BE2C (cell line): ENCODE measurements at regions not wholly inside any gene's neighbourhood (a gene's known extent, or its start where the extent isn't known, plus 50 kb on each side); places are given as distances from the start of the nearest gene placed in this dataset.

Source experiments
- DNase-seq: peaks from one replicate; pipeline ENCODE4 v3.0.0-alpha.2; 2020
- H3K27me3 ChIP-seq: fragments of 250-450 bp; sonication (Bioruptor Pico); 2 replicates; pipeline ENCODE4 v1.5.1; 2020; ENCODE audit warnings: mild to moderate bottlenecking
- H3K36me3 ChIP-seq: fragments of 250-450 bp; sonication (Bioruptor Pico); 2 replicates; pipeline ENCODE4 v1.5.1; 2020; ENCODE audit warnings: mild to moderate bottlenecking
- H3K4me1 ChIP-seq: fragments of 250-450 bp; sonication (Bioruptor Pico); 2 replicates; pipeline ENCODE4 v1.5.1; 2020
- H3K4me3 ChIP-seq: 2 replicates; pipeline ENCODE4 v1.5.1; 2011; ENCODE audit warnings: low read depth, low read length
- H3K9me3 ChIP-seq: fragments of 250-450 bp; sonication (Bioruptor Pico); 2 replicates; pipeline ENCODE4 v1.5.1; 2020
- CTCF ChIP-seq: IDR thresholded peaks from 2 replicates; pipeline ENCODE4 v1.5.1; 2012; ENCODE audit warnings: mild to moderate bottlenecking, low read depth, low read length

- Histone ChIP-seq H3K4me1 (no peaks in the 10 kb centered on the region), H3K9me3 (no peaks in the 10 kb centered on the region), H3K36me3 (no peaks in the 10 kb centered on the region), H3K27me3 (no peaks in the 10 kb centered on the region), H3K4me3 (no peak overlapping the region)
- DNase-seq: no peak
- TF ChIP-seq CTCF: no peak
These were observed 64.5 kb upstream of the NAV3 start for GRCh38 chr12:77766224-77766623.

GRCh38 chr12:77761286-77761685 lies 69.4 kb upstream of the NAV3 start:
- DNase-seq: no peak
- no peak for TF ChIP-seq CTCF
- H3K9me3 ChIP-seq: no peaks in the 10 kb centered on the region
- H3K4me3 ChIP-seq: no peak overlapping the region
- no peaks in the 10 kb centered on the region for H3K27me3 ChIP-seq
- H3K4me1 ChIP-seq: no peaks in the 10 kb centered on the region
- no peaks in the 10 kb centered on the region for H3K36me3 ChIP-seq

- Histone ChIP-seq H3K4me3 (no peak overlapping the region), H3K27me3 (no peaks in the 10 kb centered on the region), H3K4me1 (no peaks in the 10 kb centered on the region), H3K36me3 (no peaks in the 10 kb centered on the region), H3K9me3 (no peaks in the 10 kb centered on the region)
- no peak for TF ChIP-seq CTCF
- DNase-seq: no peak
These were observed 70.2 kb upstream of the NAV3 start for GRCh38 chr12:77760271-77761025.

- Histone ChIP-seq H3K9me3 (no peaks in the 10 kb centered on the region), H3K4me3 (no peak overlapping the region), H3K36me3 (no peaks in the 10 kb centered on the region), H3K27me3 (no peaks in the 10 kb centered on the region), H3K4me1 (no peaks in the 10 kb centered on the region)
- no peak for DNase-seq
- no peak for TF ChIP-seq CTCF
These were observed 76.6 kb upstream of the NAV3 start for GRCh38 chr12:77754086-77754485.

- H3K27me3 ChIP-seq: no peaks in the 10 kb centered on the region
- no peak for TF ChIP-seq CTCF
- DNase-seq: no peak
- no peaks in the 10 kb centered on the region for H3K36me3 ChIP-seq
- H3K4me1 ChIP-seq: no peaks in the 10 kb centered on the region
- no peaks in the 10 kb centered on the region for H3K9me3 ChIP-seq
- no peak overlapping the region for H3K4me3 ChIP-seq
These were observed 78.8 kb upstream of the NAV3 start for GRCh38 chr12:77751939-77752338.

- no peaks in the 10 kb centered on the region for H3K4me1 ChIP-seq
- no peak overlapping the region for H3K4me3 ChIP-seq
- no peaks in the 10 kb centered on the region for H3K36me3 ChIP-seq
- H3K27me3 ChIP-seq: no peaks in the 10 kb centered on the region
- no peaks in the 10 kb centered on the region for H3K9me3 ChIP-seq
- DNase-seq: no peak
- TF ChIP-seq CTCF: no peak
These were observed 84.6 kb upstream of the NAV3 start for GRCh38 chr12:77746096-77746495.
